K562 (cell line): ENCODE measurements at regions not wholly inside any gene's neighbourhood (a gene's known extent, or its start where the extent isn't known, plus 50 kb on each side); places are given as distances from the start of the nearest gene placed in this dataset.
A peak's percentile ranks its signal among the peaks of the same experiment; 100 is the strongest.

Source experiments
- ATAC-seq: fragments of 200-7000 bp; cut with Tn5 transposase; 3 replicates; pipeline ENCODE4 v1.9.1; 2020; ENCODE audit warnings: moderate library complexity
- BruUV-seq: library from RNA; stranded (reverse); fragments of 400-500 nt; replicated peaks from 2 replicates; lab custom pipeline; 2021; lab: Mats Ljungman, UMichigan
- CTCF ChIA-PET: fragments of 300-600 bp; formaldehyde crosslinking; extraction: SDS; loops from one replicate; lab custom pipeline; 2021; ENCODE audit warnings: low intra/inter-chr PET ratio; lab: Yijun Ruan, JAX
- POLR2A ChIA-PET: fragments of 300-600, 350-650 bp; sonication (Branson Sonifier 250); formaldehyde crosslinking; extraction: SDS; loops from one replicate; lab custom pipeline; 2021; ENCODE audit warnings: antibody characterized with exemption, inconsistent platforms; lab: Yijun Ruan, JAX
- DNase-seq, 4 experiments: peaks; one replicate each; pipeline versions ENCODE4 v3.0.0 to v3.0.0-alpha.2; 2011 to 2018; ENCODE audit warnings: low spot score in 3 of 4, mixed read lengths in 3 of 4; ENCODE audit errors: extremely low read depth in 1 of 4
- FAIRE-seq: peaks from 2 replicates; lab custom pipeline; 2011; peaks lifted over from hg19 to GRCh38; lab: Jason Lieb, UNC
- H2AFZ ChIP-seq: 2 replicates; pipeline ENCODE4 v1.6.0; 2011; ENCODE audit warnings: low read depth, low read length, control low read depth, inconsistent platforms
- H3K27ac ChIP-seq: fragments of 200-600 bp; 3 replicates; pipeline ENCODE4 v1.8.0; 2011; ENCODE audit warnings: low read depth, mild to moderate bottlenecking, control low read depth, inconsistent platforms, low read length, moderate library complexity, mixed read lengths; ENCODE audit errors: extremely low read depth
- H3K27me3 ChIP-seq, 2 experiments: fragments of 300-600 bp in 1 of 2; 2 replicates in 1 of 2; 3 replicates in 1 of 2; pipeline versions ENCODE4 v1.6.0 to v1.8.0; 2011; ENCODE audit warnings: inconsistent platforms in 2 of 2, low read length in 2 of 2, mild to moderate bottlenecking in 1 of 2, mixed read lengths in 1 of 2, moderate library complexity in 1 of 2; ENCODE audit not compliant: control insufficient read depth in 2 of 2, insufficient read depth in 2 of 2
- H3K36me3 ChIP-seq: fragments of 300-600 bp; 3 replicates; pipeline ENCODE4 v1.8.0; 2011; ENCODE audit warnings: mild to moderate bottlenecking, low read length, inconsistent platforms; ENCODE audit not compliant: control insufficient read depth, insufficient read depth
- H3K4me1 ChIP-seq, 2 experiments: fragments of 200-600 bp in 1 of 2; replicated peaks in 1 of 2; 2 replicates in 1 of 2; 3 replicates in 1 of 2; pipeline versions ENCODE4 v1.5.1 to v1.8.0; 2011; ENCODE audit warnings: inconsistent platforms in 2 of 2, low read length in 2 of 2, mild to moderate bottlenecking in 1 of 2, mixed read lengths in 1 of 2, moderate library complexity in 1 of 2; ENCODE audit not compliant: control insufficient read depth in 2 of 2, insufficient read depth in 2 of 2
- H3K4me2 ChIP-seq: 2 replicates; pipeline ENCODE4 v1.6.1; 2011; ENCODE audit warnings: low read length, control low read depth, inconsistent platforms, mixed read lengths; ENCODE audit not compliant: insufficient read depth
- H3K4me3 ChIP-seq: fragments of 200-600 bp; sonication (generic), shearing (Covaris generic); 2 replicates; pipeline ENCODE4 v1.5.1; 2016; ENCODE audit warnings: control low read depth, inconsistent platforms
- H3K79me2 ChIP-seq: fragments of 200-600 bp; 3 replicates; pipeline ENCODE4 v1.8.0; 2011; ENCODE audit warnings: low read length, inconsistent platforms; ENCODE audit not compliant: control insufficient read depth, insufficient read depth
- H3K9ac ChIP-seq, 2 experiments: 2 replicates each; pipeline versions ENCODE4 v1.6.0 to v1.6.1; 2011; ENCODE audit warnings: low read depth in 2 of 2, low read length in 2 of 2, control low read depth in 1 of 2, inconsistent platforms in 1 of 2, mild to moderate bottlenecking in 1 of 2, mixed read lengths in 1 of 2; ENCODE audit not compliant: insufficient read depth in 1 of 2
- H3K9me1 ChIP-seq: one replicate; pipeline ENCODE4 v1.6.0; 2011; ENCODE audit warnings: inconsistent platforms, mild to moderate bottlenecking, low read length, moderate library complexity; ENCODE audit not compliant: control insufficient read depth, insufficient read depth
- H3K9me3 ChIP-seq: replicated peaks from 2 replicates; pipeline ENCODE4 v1.5.1; 2011; ENCODE audit warnings: low read depth, low read length, inconsistent platforms; ENCODE audit not compliant: control insufficient read depth, insufficient read depth
- H4K20me1 ChIP-seq: replicated peaks from 2 replicates; pipeline ENCODE4 v1.6.1; 2011; ENCODE audit warnings: low read length, inconsistent platforms, mixed read lengths; ENCODE audit not compliant: control insufficient read depth, insufficient read depth
- DACH1 ChIP-seq: fragments of 450-650 bp; IDR thresholded peaks from 2 replicates; pipeline ENCODE4 v1.6.1; 2018; ENCODE audit not compliant: partially characterized antibody
- GATAD2B ChIP-seq: fragments of 450-650 bp; IDR thresholded peaks from 2 replicates; pipeline ENCODE4 v1.6.1; 2017; ENCODE audit warnings: mild to moderate bottlenecking, borderline replicate concordance
- MAFF ChIP-seq: IDR thresholded peaks from 2 replicates; pipeline ENCODE4 v1.6.1; 2012; ENCODE audit warnings: low read length, improper control_type of control experiment
- MAFK ChIP-seq: IDR thresholded peaks from 2 replicates; pipeline ENCODE4 v1.6.1; 2011; ENCODE audit warnings: low read length, improper control_type of control experiment
- MNT ChIP-seq, 2 experiments: fragments of 450-650 bp; conservative IDR thresholded peaks; 2 replicates each; pipeline ENCODE4 v1.6.1; 2017; ENCODE audit warnings: mild to moderate bottlenecking in 2 of 2, moderate library complexity in 2 of 2
- NFE2 ChIP-seq: IDR thresholded peaks from 2 replicates; pipeline ENCODE4 v1.6.1; 2014; ENCODE audit warnings: antibody characterized with exemption, low read depth
- NFIC ChIP-seq: fragments of 450-650 bp; IDR thresholded peaks from 2 replicates; pipeline ENCODE4 v1.6.1; 2017; ENCODE audit warnings: mild to moderate bottlenecking, inconsistent platforms
- POLR2G ChIP-seq: fragments of 200-400 bp; formaldehyde crosslinking; IDR thresholded peaks from 2 replicates; pipeline ENCODE4 v1.6.1; 2017; ENCODE audit warnings: low read depth, mild to moderate bottlenecking, antibody characterized with exemption, low read length, moderate library complexity
- RBM15 ChIP-seq: fragments of 200-400 bp; formaldehyde crosslinking; IDR thresholded peaks from 2 replicates; pipeline ENCODE4 v1.6.1; 2018; ENCODE audit warnings: mild to moderate bottlenecking, low read length, moderate library complexity; ENCODE audit not compliant: insufficient read depth
- RFX1 ChIP-seq: fragments of 450-650 bp; IDR thresholded peaks from 2 replicates; pipeline ENCODE4 v1.6.1; 2016; ENCODE audit warnings: mild to moderate bottlenecking, moderate library complexity
- RFX5 ChIP-seq: IDR thresholded peaks from 2 replicates; pipeline ENCODE4 v1.6.1; 2011; ENCODE audit warnings: low read depth, mild to moderate bottlenecking, improper control_type of control experiment, low read length
- SMARCA4 ChIP-seq: fragments of 450-650 bp; IDR thresholded peaks from 2 replicates; pipeline ENCODE4 v1.6.1; 2016
- SMARCE1 ChIP-seq: fragments of 450-650 bp; IDR thresholded peaks from 2 replicates; pipeline ENCODE4 v1.7.1; 2016; ENCODE audit warnings: mild to moderate bottlenecking
- SOX6 ChIP-seq: fragments of 450-650 bp; IDR thresholded peaks from 2 replicates; pipeline ENCODE4 v1.6.1; 2014; ENCODE audit warnings: mild to moderate bottlenecking
- STAT5A ChIP-seq: IDR thresholded peaks from 2 replicates; pipeline ENCODE4 v1.6.1; 2012; ENCODE audit warnings: low read length, inconsistent platforms, borderline replicate concordance
- STAT5B ChIP-seq: fragments of 250-450 bp; sonication (Bioruptor Pico); IDR thresholded peaks from 2 replicates; pipeline ENCODE4 v1.8.0; 2021; ENCODE audit warnings: mild to moderate bottlenecking, inconsistent platforms
- TBP ChIP-seq: optimal IDR thresholded peaks from 2 replicates; pipeline ENCODE3; 2011; ENCODE audit warnings: low read depth, low read length, improper control_type of control experiment
- ZNF133 ChIP-seq: fragments of 250-450 bp; sonication (Bioruptor Pico); IDR thresholded peaks from 2 replicates; pipeline ENCODE4 v1.4.0; 2020; ENCODE audit warnings: mild to moderate bottlenecking
- ZNF408 ChIP-seq: fragments of 250-450 bp; sonication (Bioruptor Pico); IDR thresholded peaks from 2 replicates; pipeline ENCODE4 v1.4.0; 2020; ENCODE audit warnings: low read depth, mild to moderate bottlenecking, moderate library complexity
- ZNF766 ChIP-seq: fragments of 200-800 bp; sonication (Bioruptor generic); conservative IDR thresholded peaks from 2 replicates; pipeline ENCODE4 v1.6.1; 2016; ENCODE audit warnings: missing genetic modification characterization, missing compliant biosample characterization
- WGBS: fragments of 100-300 bp; shearing (Covaris generic); methylation state at CpG from one replicate; pipeline ENCODE4 v1.1.6; 2016; ENCODE audit warnings: low coverage, mixed read lengths; ENCODE audit not compliant: insufficient coverage; ENCODE audit errors: missing lambda C conversion rate; 5-methylcytosine and 5-hydroxymethylcytosine counted together
- in situ Hi-C: fragments of 300-500 bp; cut with MboI; formaldehyde crosslinking; loops from 4 replicates; pipeline ENCODE4 v1.15.0; 2018; ENCODE audit warnings: inconsistent platforms, mixed read lengths
- intact Hi-C: fragments of 100-400 bp; cut with micrococcal nuclease; formaldehyde crosslinking; loops from 2 replicates; pipeline ENCODE4 v1.14.2; 2022

DNA sequence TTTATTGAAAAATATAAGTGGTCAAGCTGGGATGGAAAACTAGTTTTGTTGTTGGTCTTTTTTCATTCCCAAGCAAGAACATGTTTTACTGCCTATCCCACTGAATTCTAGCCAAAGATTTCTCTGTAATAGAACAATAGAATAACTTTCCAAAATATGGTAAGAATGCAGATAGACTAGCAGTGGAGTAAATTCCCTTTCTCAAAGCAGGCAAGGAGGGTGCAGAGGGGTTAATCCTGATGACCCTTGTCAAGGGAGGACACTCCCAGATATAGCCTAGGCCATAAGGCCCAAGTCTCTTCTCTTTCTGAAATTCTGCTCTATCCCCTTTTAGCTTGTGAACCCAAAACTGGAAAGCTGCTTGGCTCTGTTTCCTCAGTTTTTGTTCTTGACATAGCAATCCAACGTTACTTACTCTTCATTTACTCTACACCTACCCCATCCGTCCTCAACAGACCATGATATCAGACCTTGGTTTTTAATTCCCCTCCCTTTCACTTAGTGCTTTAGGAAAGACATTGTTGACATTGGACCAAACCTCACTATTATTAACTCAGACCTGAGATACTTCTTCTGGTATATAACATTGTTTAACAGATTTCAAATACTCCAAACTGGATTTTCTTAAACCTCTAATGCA lies 453.6 kb upstream of the THBS1 start (continued):
- no peak for TF ChIP-seq MNT (conservative IDR thresholded peaks at IDR 0.05)
- TF ChIP-seq, all 486 proteins: peak for 0

DNA sequence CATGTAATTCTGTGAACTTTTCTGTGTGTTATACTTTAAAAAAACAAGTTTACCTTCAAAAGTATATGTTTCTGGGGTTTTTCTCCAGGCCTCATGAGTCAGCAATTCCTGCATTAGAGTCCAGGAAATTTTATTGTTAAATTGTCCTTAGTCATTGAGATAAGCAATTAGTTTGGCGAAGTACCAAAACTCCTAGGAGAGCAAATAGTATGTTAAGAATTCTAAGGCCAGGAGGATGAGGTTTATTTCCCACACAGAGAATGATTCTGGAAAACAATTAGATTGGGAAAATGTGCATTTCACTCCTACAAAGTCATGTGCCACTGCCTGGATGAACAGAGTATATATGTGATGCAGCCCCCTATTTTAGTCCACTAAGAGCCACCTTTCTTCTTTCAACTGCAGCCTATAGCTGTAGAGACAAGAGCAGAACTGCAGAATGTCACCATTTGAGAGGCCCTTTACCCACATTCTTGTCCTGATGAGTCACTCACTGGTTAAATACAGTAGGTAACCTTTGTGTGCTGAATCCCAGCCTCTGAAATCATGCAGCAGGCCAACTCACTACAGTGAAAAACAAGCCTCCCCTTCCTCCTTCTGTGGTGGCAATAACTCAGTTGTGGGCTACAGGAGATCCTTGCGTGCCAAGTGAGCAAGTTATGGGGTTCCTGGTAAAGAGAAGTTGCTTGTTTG lies 452.8 kb upstream of the THBS1 start:
- BruUV-seq, result no TSS peak
- Histone ChIP-seq H3K36me3 (no peaks in the 10 kb centered on the region), H3K9ac (peak overlapping the region in 1 of 2 experiments; percentile 2; a peak in 1 of 4 replicates), H3K27me3 (peaks cover 8 to 10% of the 10 kb centered on the region in 2 experiments; a peak in 4 of 5 replicates), H3K9me1 (no peaks in the 10 kb centered on the region), H3K79me2 (no peaks in the 10 kb centered on the region), H3K4me1 (peaks cover 0 to 21% of the 10 kb centered on the region in 2 experiments; a peak in 3 of 5 replicates), H3K4me2 (peak overlapping the region; percentile 31; the same call in 1 of the 2 replicates), H4K20me1 (no peaks in the 10 kb centered on the region), H3K4me3 (no peak overlapping the region), H3K27ac (no peak overlapping the region; the same call in 2 of the 3 replicates), H2AFZ (peak overlapping the region; percentile 73), H3K9me3 (no peaks in the 10 kb centered on the region)
- ATAC-seq (peak; percentile 64), DNase-seq (peak; percentile 27 to 32 (median 28)), FAIRE-seq (peak; percentile 80)
- intact Hi-C loops (loop anchor here (2.0 to 5.0 kb wide), 2 partner anchors 45 to 454 kb away; partner anchors contain the start of gene THBS1), in situ Hi-C loops (no loop called here)
- 10% methylated on average over 2 of the region's 2 CpGs for WGBS
- ChIA-PET CTCF (no interaction called here), POLR2A (no interaction called here)
- peak; percentile 26 for TF ChIP-seq DACH1
- peak; percentile 89 for TF ChIP-seq NFE2
- TF ChIP-seq TBP, result no peak
- TF ChIP-seq SOX6, result peak; percentile 66; the same call in 1 of the 2 replicates
- no peak for TF ChIP-seq ZNF408 (CRISPR knock-in tag)
- TF ChIP-seq SMARCA4, result peak; percentile 55; the same call in 1 of the 2 replicates
- TF ChIP-seq GATAD2B, result 0 out of 2 replicates have a peak, but pooled peaks have one; percentile 44
- TF ChIP-seq ZNF766 (CRISPR knock-in tag), result 0 out of 2 replicates have a peak, but pooled peaks have one; percentile 65
- peak; percentile 98 for TF ChIP-seq MAFF
- TF ChIP-seq RBM15, result no peak
- no peak for TF ChIP-seq STAT5B (CRISPR knock-in tag)
- no peak for TF ChIP-seq ZNF133
- TF ChIP-seq MAFK, result peak; percentile 96
- TF ChIP-seq RFX1, result no peak
- peak; percentile 77 for TF ChIP-seq NFIC
- TF ChIP-seq SMARCE1, result peak; percentile 38; the same call in 1 of the 2 replicates
- no peak for TF ChIP-seq RFX5
- no peak for TF ChIP-seq POLR2G
- TF ChIP-seq STAT5A, result no peak
